Loucy (cell line): ENCODE measurements at regions not wholly inside any gene's neighbourhood (a gene's known extent, or its start where the extent isn't known, plus 50 kb on each side); places are given as distances from the start of the nearest gene placed in this dataset.

ENCODE experiments used
- EZH2phosphoT487 ChIP-seq: fragments of 200-600 bp; IDR thresholded peaks from 2 replicates; pipeline ENCODE4 v1.6.1; 2018; ENCODE audit warnings: antibody characterized with exemption, mild to moderate bottlenecking, moderate library complexity, borderline replicate concordance
- TF ChIP-seq, protein P1 (sequence below): fragments of 200-600 bp; sonication (generic); conservative IDR thresholded peaks from 2 replicates; pipeline ENCODE4 v1.5.1; 2014; ENCODE audit warnings: mild to moderate bottlenecking, antibody characterized with exemption, low read length

DNA sequence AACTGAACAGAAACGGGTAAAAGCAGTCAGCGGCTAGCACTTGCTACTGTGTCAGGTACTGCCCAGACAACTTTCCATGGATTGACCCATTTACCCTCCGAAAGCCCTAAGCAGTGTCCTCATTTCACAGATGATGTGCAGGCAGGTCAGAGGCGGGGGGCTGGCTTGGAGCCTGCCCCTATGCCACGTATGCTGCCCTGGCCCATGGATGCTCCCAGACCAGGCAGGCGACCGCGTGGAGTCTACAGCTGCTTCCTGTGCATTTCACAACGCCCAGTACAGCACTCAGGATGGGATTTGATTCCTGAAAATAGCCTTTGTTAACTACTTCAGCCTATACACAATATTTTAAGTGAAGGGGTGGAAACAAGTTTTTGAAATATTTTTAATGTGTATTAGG, 202.9 kb downstream of the NXNL2 start:
- TF ChIP-seq, protein P1, sequence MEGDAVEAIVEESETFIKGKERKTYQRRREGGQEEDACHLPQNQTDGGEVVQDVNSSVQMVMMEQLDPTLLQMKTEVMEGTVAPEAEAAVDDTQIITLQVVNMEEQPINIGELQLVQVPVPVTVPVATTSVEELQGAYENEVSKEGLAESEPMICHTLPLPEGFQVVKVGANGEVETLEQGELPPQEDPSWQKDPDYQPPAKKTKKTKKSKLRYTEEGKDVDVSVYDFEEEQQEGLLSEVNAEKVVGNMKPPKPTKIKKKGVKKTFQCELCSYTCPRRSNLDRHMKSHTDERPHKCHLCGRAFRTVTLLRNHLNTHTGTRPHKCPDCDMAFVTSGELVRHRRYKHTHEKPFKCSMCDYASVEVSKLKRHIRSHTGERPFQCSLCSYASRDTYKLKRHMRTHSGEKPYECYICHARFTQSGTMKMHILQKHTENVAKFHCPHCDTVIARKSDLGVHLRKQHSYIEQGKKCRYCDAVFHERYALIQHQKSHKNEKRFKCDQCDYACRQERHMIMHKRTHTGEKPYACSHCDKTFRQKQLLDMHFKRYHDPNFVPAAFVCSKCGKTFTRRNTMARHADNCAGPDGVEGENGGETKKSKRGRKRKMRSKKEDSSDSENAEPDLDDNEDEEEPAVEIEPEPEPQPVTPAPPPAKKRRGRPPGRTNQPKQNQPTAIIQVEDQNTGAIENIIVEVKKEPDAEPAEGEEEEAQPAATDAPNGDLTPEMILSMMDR: no peak
- TF ChIP-seq EZH2phosphoT487: no peak
